ENCODE measurements at regions not wholly inside any gene's neighbourhood (a gene's known extent, or its start where the extent isn't known, plus 50 kb on each side); places are given as distances from the start of the nearest gene placed in this dataset.

DNA sequence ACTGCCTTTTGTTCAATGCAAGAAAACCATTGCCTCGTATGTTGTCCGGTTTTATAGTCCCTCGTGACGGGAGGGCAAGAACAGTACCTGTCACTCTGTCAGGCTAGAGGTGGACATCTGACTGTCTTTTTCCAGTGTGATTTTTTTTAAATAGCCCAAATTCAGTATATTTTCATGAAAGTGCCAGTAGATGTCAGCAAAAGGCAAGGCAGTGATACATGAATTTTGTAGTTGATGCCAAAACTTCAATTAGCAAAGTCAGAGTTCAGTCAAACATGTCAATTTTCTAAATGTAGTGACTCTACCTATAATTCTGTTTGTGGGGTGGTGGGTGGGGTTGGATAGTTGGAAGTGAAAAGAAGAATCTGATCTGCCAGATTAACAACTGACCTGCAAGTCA is 296.0 kb upstream of the MC4R start:
- DNase-seq (no peak), ATAC-seq (no peak), FAIRE-seq (no peak)
- intact Hi-C loops (cut with DNase I) = no loop called here
- WGBS, 2 donors = 73 to 84% methylated on average over 4 of the region's 4 CpGs
- no peaks in the 10 kb centered on the region for H3K9me3 ChIP-seq
- H3K36me3 ChIP-seq = no peaks in the 10 kb centered on the region
- no peaks in the 10 kb centered on the region for H3K4me1 ChIP-seq
- no peak overlapping the region for H3K4me3 ChIP-seq
- no peaks in the 10 kb centered on the region for H3K27me3 ChIP-seq
- TF ChIP-seq, protein P1, sequence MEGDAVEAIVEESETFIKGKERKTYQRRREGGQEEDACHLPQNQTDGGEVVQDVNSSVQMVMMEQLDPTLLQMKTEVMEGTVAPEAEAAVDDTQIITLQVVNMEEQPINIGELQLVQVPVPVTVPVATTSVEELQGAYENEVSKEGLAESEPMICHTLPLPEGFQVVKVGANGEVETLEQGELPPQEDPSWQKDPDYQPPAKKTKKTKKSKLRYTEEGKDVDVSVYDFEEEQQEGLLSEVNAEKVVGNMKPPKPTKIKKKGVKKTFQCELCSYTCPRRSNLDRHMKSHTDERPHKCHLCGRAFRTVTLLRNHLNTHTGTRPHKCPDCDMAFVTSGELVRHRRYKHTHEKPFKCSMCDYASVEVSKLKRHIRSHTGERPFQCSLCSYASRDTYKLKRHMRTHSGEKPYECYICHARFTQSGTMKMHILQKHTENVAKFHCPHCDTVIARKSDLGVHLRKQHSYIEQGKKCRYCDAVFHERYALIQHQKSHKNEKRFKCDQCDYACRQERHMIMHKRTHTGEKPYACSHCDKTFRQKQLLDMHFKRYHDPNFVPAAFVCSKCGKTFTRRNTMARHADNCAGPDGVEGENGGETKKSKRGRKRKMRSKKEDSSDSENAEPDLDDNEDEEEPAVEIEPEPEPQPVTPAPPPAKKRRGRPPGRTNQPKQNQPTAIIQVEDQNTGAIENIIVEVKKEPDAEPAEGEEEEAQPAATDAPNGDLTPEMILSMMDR (IDR thresholded peaks at IDR 0.05) = no peak
- H3K27ac ChIP-seq = no peak overlapping the region

DNA sequence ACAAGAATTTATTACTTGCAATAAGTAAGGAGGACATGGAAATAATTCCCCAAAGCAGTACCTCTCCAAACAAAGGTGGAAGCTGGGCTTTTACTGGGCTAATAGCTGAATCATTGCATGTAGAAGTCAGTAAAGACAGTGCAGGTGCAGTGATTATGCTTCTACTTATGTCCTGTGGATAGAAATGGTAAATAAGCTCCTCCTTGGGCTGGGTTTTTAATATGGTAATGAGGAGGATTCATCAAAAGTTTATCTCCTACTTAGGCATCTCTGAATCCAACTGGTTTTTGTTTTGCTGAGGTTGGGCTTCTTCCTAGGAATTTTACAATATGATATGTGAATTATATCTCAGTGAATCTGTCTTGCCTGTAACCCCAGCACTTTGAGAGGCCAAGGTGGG is 297.4 kb upstream of the MC4R start:
- intact Hi-C loops (cut with DNase I) = no loop called here
- no peak for FAIRE-seq

GRCh38 chr18:60671021-60671420 is 298.4 kb upstream of the MC4R start:
- WGBS, 2 donors = 59 to 64% methylated on average over 1 of the region's 1 CpG
- no peak for FAIRE-seq
- Histone ChIP-seq H3K36me3 (no peaks in the 10 kb centered on the region), H3K4me3 (no peak overlapping the region), H3K4me1 (no peaks in the 10 kb centered on the region), H3K9me3 (no peaks in the 10 kb centered on the region), H3K27ac (no peak overlapping the region), H3K27me3 (no peaks in the 10 kb centered on the region)
- no peak for DNase-seq
- TF ChIP-seq, protein P1 (IDR thresholded peaks at IDR 0.05) = no peak
- ATAC-seq = no peak
- intact Hi-C loops (cut with DNase I) = no loop called here

More for the DNA sequence above, 297.4 kb upstream of the MC4R start:
- ATAC-seq (no peak), DNase-seq (no peak)
- Histone ChIP-seq H3K4me3 (no peak overlapping the region), H3K27ac (no peak overlapping the region), H3K9me3 (no peaks in the 10 kb centered on the region), H3K36me3 (no peaks in the 10 kb centered on the region), H3K4me1 (no peaks in the 10 kb centered on the region), H3K27me3 (no peaks in the 10 kb centered on the region)
- TF ChIP-seq, protein P1 (IDR thresholded peaks at IDR 0.05) = no peak

DNA sequence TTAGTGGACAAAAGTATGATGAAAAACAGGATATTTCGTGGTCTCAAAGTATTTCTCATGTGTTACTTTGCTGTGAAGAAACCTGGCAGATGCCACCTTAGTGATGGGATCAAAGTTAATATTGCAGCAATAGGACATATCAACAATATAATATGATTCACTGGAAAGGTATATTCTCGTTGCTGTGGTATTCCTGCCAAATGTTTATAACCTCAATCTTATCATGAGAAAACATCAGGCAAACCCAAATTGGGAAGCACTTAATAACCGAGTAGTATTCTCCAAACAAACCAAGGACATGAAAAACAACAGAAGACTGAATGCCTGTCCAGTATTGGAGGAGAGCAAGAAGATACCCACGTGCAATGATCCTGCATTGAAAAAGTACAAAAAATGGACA is 302.6 kb upstream of the MC4R start:
- ATAC-seq (no peak), FAIRE-seq (no peak), DNase-seq (no peak)
- Histone ChIP-seq H3K27me3 (no peaks in the 10 kb centered on the region), H3K9me3 (no peaks in the 10 kb centered on the region), H3K36me3 (no peaks in the 10 kb centered on the region), H3K27ac (no peak overlapping the region), H3K4me1 (no peaks in the 10 kb centered on the region), H3K4me3 (no peak overlapping the region)
- 33 to 48% methylated on average over 4 of the region's 4 CpGs for WGBS, 2 donors
- intact Hi-C loops (cut with DNase I) = no loop called here
- TF ChIP-seq, protein P1 (IDR thresholded peaks at IDR 0.05) = no peak

- TF ChIP-seq, protein P1 (IDR thresholded peaks at IDR 0.05) = no peak
- Histone ChIP-seq H3K27me3 (no peaks in the 10 kb centered on the region), H3K27ac (no peak overlapping the region), H3K4me1 (no peaks in the 10 kb centered on the region), H3K36me3 (no peaks in the 10 kb centered on the region), H3K4me3 (no peak overlapping the region), H3K9me3 (no peaks in the 10 kb centered on the region)
- intact Hi-C loops (cut with DNase I) = no loop called here
- WGBS, 2 donors = 32 to 34% methylated on average over 2 of the region's 2 CpGs
- DNase-seq (peak in 4 of 6 donors; percentile 13 to 61 (median 46)), FAIRE-seq (no peak), ATAC-seq (peak in 3 of 4 donors; percentile 32 to 73 (median 69))
Observed at GRCh38 chr18:60675801-60676200, 303.2 kb upstream of the MC4R start.
